HCT116 (cell line): ENCODE measurements at regions not wholly inside any gene's neighbourhood (a gene's known extent, or its start where the extent isn't known, plus 50 kb on each side); places are given as distances from the start of the nearest gene placed in this dataset.

Source experiments
- ATAC-seq: fragments of 200-7000 bp; cut with Tn5 transposase; 2 replicates; pipeline ENCODE4 v1.9.1; 2020; ENCODE audit warnings: mild to moderate bottlenecking, moderate library complexity
- BruUV-seq: library from RNA; stranded (reverse); fragments of 400-500 nt; replicated peaks from 2 replicates; lab custom pipeline; 2021; lab: Mats Ljungman, UMichigan
- CTCF ChIA-PET: fragments of 300-600 bp; sonication (Branson Sonifier 250); formaldehyde crosslinking; loops from one replicate; lab custom pipeline; 2021; ENCODE audit warnings: antibody characterized with exemption; lab: Charles Lee
- POLR2A ChIA-PET: fragments of 300-600, 350-600 bp; sonication (Branson Sonifier 250); formaldehyde crosslinking; loops from one replicate; lab custom pipeline; 2021; ENCODE audit warnings: antibody characterized with exemption; lab: Charles Lee
- RAD21 ChIA-PET, 2 experiments: fragments of 300-600 bp; sonication (Branson Sonifier 250); formaldehyde crosslinking; loops; one replicate each; lab custom pipeline; 2023; ENCODE audit warnings: low total read pairs in 2 of 2; ENCODE audit not compliant: uncharacterized antibody in 2 of 2, unreplicated experiment in 2 of 2, low non-redundant PET in 1 of 2; lab: Charles Lee
- DNase-seq: peaks from one replicate; pipeline ENCODE4 v3.0.0-alpha.2; 2010; ENCODE audit warnings: low read depth, low spot score
- H2AFZ ChIP-seq: fragments of 200-600 bp; shearing (Covaris generic), sonication (generic); 2 replicates; pipeline ENCODE4 v1.6.1; 2017; ENCODE audit warnings: low read depth, mixed run types, mixed read lengths, antibody characterized with exemption, low read length; ENCODE audit not compliant: poor library complexity, severe bottlenecking
- H3K27ac ChIP-seq: 2 replicates; pipeline ENCODE4 v1.5.1; 2012; ENCODE audit warnings: low read depth, low read length
- H3K27me3 ChIP-seq: fragments of 200-600 bp; sonication (generic); 2 replicates; pipeline ENCODE4 v1.6.1; 2016; ENCODE audit warnings: mixed run types, low read length, mixed read lengths; ENCODE audit not compliant: insufficient read depth
- H3K36me3 ChIP-seq, 2 experiments: fragments of 200-500 bp in 1 of 2; fragments of 200-600 bp in 1 of 2; sonication (Bioruptor generic) in 1 of 2; sonication (generic) in 1 of 2; 2 replicates each; pipeline versions ENCODE4 v1.5.1 to v1.6.1; 2014 to 2016; ENCODE audit warnings: low read length in 2 of 2, inconsistent platforms in 1 of 2, mixed read lengths in 1 of 2, mixed run types in 1 of 2; ENCODE audit not compliant: insufficient read depth in 2 of 2, control insufficient read depth in 1 of 2
- H3K4me1 ChIP-seq, 2 experiments: fragments of 200-600 bp in 1 of 2; sonication (generic) in 1 of 2; 2 replicates each; pipeline versions ENCODE4 v1.5.1 to v1.6.1; 2012 to 2017; ENCODE audit warnings: low read length in 2 of 2, inconsistent platforms in 1 of 2, mild to moderate bottlenecking in 1 of 2, mixed read lengths in 1 of 2, mixed run types in 1 of 2, moderate library complexity in 1 of 2; ENCODE audit not compliant: insufficient read depth in 2 of 2, control insufficient read depth in 1 of 2
- H3K4me2 ChIP-seq: fragments of 200-600 bp; sonication (generic); 2 replicates; pipeline ENCODE4 v1.6.1; 2017; ENCODE audit warnings: mixed run types, low read length, mixed read lengths
- H3K4me3 ChIP-seq, 2 experiments: fragments of 200-600 bp in 1 of 2; sonication (generic) in 1 of 2; replicated peaks in 1 of 2; 2 replicates each; pipeline ENCODE4 v1.5.1; 2011 to 2016; ENCODE audit warnings: low read length in 2 of 2, control low read depth in 1 of 2, low read depth in 1 of 2, mild to moderate bottlenecking in 1 of 2, mixed read lengths in 1 of 2, mixed run types in 1 of 2
- H3K79me2 ChIP-seq: fragments of 200-600 bp; sonication (generic); 2 replicates; pipeline ENCODE4 v1.6.1; 2017; ENCODE audit warnings: mild to moderate bottlenecking, mixed run types, low read length, moderate library complexity, mixed read lengths; ENCODE audit not compliant: insufficient read depth
- H3K9ac ChIP-seq: fragments of 200-600 bp; sonication (generic); 2 replicates; pipeline ENCODE4 v1.6.1; 2016; ENCODE audit warnings: low read length, mixed read lengths
- H3K9me2 ChIP-seq: fragments of 200-600 bp; sonication (generic), shearing (Covaris generic); 2 replicates; pipeline ENCODE4 v1.6.1; 2017; ENCODE audit warnings: mixed run types, mild to moderate bottlenecking, moderate library complexity; ENCODE audit not compliant: insufficient read depth
- H3K9me3 ChIP-seq, 2 experiments: fragments of 200-500 bp in 1 of 2; fragments of 200-600 bp in 1 of 2; sonication (Bioruptor generic) in 1 of 2; sonication (generic) in 1 of 2; 2 replicates each; pipeline ENCODE4 v1.6.1; 2014 to 2017; ENCODE audit warnings: low read length in 2 of 2, mixed read lengths in 2 of 2, inconsistent platforms in 1 of 2, low read depth in 1 of 2, mild to moderate bottlenecking in 1 of 2, mixed run types in 1 of 2, moderate library complexity in 1 of 2; ENCODE audit not compliant: control insufficient read depth in 1 of 2, insufficient read depth in 1 of 2
- H4K20me1 ChIP-seq: fragments of 200-600 bp; sonication (generic), shearing (Covaris generic); 2 replicates; pipeline ENCODE4 v1.6.1; 2017; ENCODE audit warnings: mixed run types, mild to moderate bottlenecking, moderate library complexity; ENCODE audit not compliant: insufficient read depth
- CBX3 ChIP-seq: IDR thresholded peaks from 2 replicates; pipeline ENCODE4 v1.6.1; 2012; ENCODE audit warnings: low read depth
- ELF1 ChIP-seq: IDR thresholded peaks from 2 replicates; pipeline ENCODE4 v1.6.1; 2012; ENCODE audit warnings: low read depth, borderline replicate concordance
- EZH2 ChIP-seq: fragments of 200-600 bp; sonication (generic); IDR thresholded peaks from 2 replicates; pipeline ENCODE4 v1.6.1; 2017; ENCODE audit warnings: antibody characterized with exemption, mixed run types
- EZH2phosphoT487 ChIP-seq: fragments of 200-600 bp; IDR thresholded peaks from 2 replicates; pipeline ENCODE4 v1.6.1; 2018; ENCODE audit warnings: antibody characterized with exemption, borderline replicate concordance
- FOSL1 ChIP-seq: IDR thresholded peaks from 2 replicates; pipeline ENCODE4 v1.6.1; 2012; ENCODE audit warnings: low read depth
- JUND ChIP-seq: IDR thresholded peaks from 2 replicates; pipeline ENCODE4 v1.6.1; 2012
- POLR2A ChIP-seq: IDR thresholded peaks from 2 replicates; pipeline ENCODE4 v1.7.0; 2011; ENCODE audit warnings: borderline replicate concordance; ENCODE audit not compliant: insufficient read depth, insufficient read length; ENCODE audit errors: extremely low read depth
- POLR2AphosphoS5 ChIP-seq: IDR thresholded peaks from 2 replicates; pipeline ENCODE4 v1.6.1; 2011; ENCODE audit warnings: mild to moderate bottlenecking, low read depth, low read length, moderate library complexity
- RAD21 ChIP-seq: IDR thresholded peaks from 2 replicates; pipeline ENCODE4 v1.6.1; 2012; ENCODE audit warnings: low read depth, mild to moderate bottlenecking
- SIN3A ChIP-seq: IDR thresholded peaks from 2 replicates; pipeline ENCODE4 v1.6.1; 2012; ENCODE audit warnings: low read depth
- SP1 ChIP-seq: IDR thresholded peaks from 2 replicates; pipeline ENCODE4 v1.6.1; 2012; ENCODE audit warnings: low read depth
- SRF ChIP-seq: IDR thresholded peaks from 2 replicates; pipeline ENCODE4 v1.6.1; 2012; ENCODE audit warnings: low read depth
- TCF7L2 ChIP-seq: IDR thresholded peaks from 2 replicates; pipeline ENCODE4 v1.7.0; 2011; ENCODE audit warnings: borderline replicate concordance, inconsistent platforms; ENCODE audit not compliant: insufficient read depth, insufficient read length; ENCODE audit errors: extremely low read depth
- YY1 ChIP-seq: IDR thresholded peaks from 2 replicates; pipeline ENCODE4 v1.6.1; 2011; ENCODE audit warnings: low read length, low read depth, moderate library complexity, mild to moderate bottlenecking; ENCODE audit not compliant: insufficient replicate concordance; ENCODE audit errors: extremely low read depth
- ZFX ChIP-seq: fragments of 450-650 bp; IDR thresholded peaks from 2 replicates; pipeline ENCODE4 v1.6.1; 2017
- intact Hi-C: fragments of 100-400 bp; cut with micrococcal nuclease; formaldehyde crosslinking; loops from 2 replicates; pipeline ENCODE4 v1.10.0; 2022
- TF ChIP-seq, protein P1 (sequence below): IDR thresholded peaks from 2 replicates; pipeline ENCODE4 v1.6.1; 2012; ENCODE audit warnings: low read depth
- TF ChIP-seq, protein P2 (sequence below): IDR thresholded peaks from 2 replicates; pipeline ENCODE4 v1.6.1; 2011; ENCODE audit warnings: mild to moderate bottlenecking, low read length, moderate library complexity; ENCODE audit not compliant: insufficient replicate concordance; ENCODE audit errors: extremely low read depth
- TF ChIP-seq, protein P3 (sequence below), 3 experiments: fragments of 200-600 bp in 1 of 3; sonication (generic) in 1 of 3; IDR thresholded peaks in 2 of 3; conservative IDR thresholded peaks in 1 of 3; 2 replicates each; pipeline ENCODE4 v1.5.1; 2012 to 2017; ENCODE audit warnings: low read depth in 2 of 3, low read length in 2 of 3, antibody characterized with exemption in 1 of 3, borderline replicate concordance in 1 of 3, control low read depth in 1 of 3, mild to moderate bottlenecking in 1 of 3, mixed read lengths in 1 of 3, mixed run types in 1 of 3, moderate library complexity in 1 of 3; ENCODE audit not compliant: insufficient read depth in 1 of 3
- TF ChIP-seq, protein P4 (sequence below): IDR thresholded peaks from 2 replicates; pipeline ENCODE4 v1.6.1; 2012
- TF ChIP-seq, protein P5 (sequence below): IDR thresholded peaks from 2 replicates; pipeline ENCODE4 v1.6.1; 2012

DNA sequence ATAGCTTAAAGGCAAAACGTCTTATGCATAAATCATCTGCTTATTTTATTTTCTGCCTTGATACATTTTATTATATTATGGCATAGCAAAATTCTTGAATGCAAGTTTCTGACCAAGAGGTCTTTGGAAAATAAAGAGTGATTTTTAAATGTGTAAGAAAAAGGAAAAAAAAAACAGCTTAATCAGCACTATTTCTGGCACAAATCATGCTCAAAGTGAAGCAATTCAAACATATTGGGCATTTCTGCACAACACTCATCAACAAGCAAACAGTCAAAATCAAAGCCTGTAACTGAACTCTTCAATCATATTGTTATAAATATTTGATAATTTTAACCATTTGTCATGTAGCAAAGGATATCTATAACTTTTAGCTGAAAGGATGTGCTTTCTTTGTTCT is 250.9 kb downstream of the PTPRC start:
- TF ChIP-seq CBX3 (no peak), JUND (no peak), ELF1 (no peak), POLR2AphosphoS5 (no peak), YY1 (no peak), SIN3A (no peak), POLR2A (no peak), EZH2phosphoT487 (no peak), SRF (no peak), FOSL1 (no peak), TCF7L2 (no peak), ZFX (no peak), EZH2 (no peak), RAD21 (no peak), SP1 (no peak)
- TF ChIP-seq, protein P1, sequence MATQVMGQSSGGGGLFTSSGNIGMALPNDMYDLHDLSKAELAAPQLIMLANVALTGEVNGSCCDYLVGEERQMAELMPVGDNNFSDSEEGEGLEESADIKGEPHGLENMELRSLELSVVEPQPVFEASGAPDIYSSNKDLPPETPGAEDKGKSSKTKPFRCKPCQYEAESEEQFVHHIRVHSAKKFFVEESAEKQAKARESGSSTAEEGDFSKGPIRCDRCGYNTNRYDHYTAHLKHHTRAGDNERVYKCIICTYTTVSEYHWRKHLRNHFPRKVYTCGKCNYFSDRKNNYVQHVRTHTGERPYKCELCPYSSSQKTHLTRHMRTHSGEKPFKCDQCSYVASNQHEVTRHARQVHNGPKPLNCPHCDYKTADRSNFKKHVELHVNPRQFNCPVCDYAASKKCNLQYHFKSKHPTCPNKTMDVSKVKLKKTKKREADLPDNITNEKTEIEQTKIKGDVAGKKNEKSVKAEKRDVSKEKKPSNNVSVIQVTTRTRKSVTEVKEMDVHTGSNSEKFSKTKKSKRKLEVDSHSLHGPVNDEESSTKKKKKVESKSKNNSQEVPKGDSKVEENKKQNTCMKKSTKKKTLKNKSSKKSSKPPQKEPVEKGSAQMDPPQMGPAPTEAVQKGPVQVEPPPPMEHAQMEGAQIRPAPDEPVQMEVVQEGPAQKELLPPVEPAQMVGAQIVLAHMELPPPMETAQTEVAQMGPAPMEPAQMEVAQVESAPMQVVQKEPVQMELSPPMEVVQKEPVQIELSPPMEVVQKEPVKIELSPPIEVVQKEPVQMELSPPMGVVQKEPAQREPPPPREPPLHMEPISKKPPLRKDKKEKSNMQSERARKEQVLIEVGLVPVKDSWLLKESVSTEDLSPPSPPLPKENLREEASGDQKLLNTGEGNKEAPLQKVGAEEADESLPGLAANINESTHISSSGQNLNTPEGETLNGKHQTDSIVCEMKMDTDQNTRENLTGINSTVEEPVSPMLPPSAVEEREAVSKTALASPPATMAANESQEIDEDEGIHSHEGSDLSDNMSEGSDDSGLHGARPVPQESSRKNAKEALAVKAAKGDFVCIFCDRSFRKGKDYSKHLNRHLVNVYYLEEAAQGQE: no peak
- TF ChIP-seq, protein P2, sequence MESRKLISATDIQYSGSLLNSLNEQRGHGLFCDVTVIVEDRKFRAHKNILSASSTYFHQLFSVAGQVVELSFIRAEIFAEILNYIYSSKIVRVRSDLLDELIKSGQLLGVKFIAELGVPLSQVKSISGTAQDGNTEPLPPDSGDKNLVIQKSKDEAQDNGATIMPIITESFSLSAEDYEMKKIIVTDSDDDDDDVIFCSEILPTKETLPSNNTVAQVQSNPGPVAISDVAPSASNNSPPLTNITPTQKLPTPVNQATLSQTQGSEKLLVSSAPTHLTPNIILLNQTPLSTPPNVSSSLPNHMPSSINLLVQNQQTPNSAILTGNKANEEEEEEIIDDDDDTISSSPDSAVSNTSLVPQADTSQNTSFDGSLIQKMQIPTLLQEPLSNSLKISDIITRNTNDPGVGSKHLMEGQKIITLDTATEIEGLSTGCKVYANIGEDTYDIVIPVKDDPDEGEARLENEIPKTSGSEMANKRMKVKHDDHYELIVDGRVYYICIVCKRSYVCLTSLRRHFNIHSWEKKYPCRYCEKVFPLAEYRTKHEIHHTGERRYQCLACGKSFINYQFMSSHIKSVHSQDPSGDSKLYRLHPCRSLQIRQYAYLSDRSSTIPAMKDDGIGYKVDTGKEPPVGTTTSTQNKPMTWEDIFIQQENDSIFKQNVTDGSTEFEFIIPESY: no peak
- TF ChIP-seq, protein P3, sequence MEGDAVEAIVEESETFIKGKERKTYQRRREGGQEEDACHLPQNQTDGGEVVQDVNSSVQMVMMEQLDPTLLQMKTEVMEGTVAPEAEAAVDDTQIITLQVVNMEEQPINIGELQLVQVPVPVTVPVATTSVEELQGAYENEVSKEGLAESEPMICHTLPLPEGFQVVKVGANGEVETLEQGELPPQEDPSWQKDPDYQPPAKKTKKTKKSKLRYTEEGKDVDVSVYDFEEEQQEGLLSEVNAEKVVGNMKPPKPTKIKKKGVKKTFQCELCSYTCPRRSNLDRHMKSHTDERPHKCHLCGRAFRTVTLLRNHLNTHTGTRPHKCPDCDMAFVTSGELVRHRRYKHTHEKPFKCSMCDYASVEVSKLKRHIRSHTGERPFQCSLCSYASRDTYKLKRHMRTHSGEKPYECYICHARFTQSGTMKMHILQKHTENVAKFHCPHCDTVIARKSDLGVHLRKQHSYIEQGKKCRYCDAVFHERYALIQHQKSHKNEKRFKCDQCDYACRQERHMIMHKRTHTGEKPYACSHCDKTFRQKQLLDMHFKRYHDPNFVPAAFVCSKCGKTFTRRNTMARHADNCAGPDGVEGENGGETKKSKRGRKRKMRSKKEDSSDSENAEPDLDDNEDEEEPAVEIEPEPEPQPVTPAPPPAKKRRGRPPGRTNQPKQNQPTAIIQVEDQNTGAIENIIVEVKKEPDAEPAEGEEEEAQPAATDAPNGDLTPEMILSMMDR (IDR thresholded peaks at IDR 0.05 in 2 of 3, conservative IDR thresholded peaks at IDR 0.05 in 1 of 3; ENCODE audit: borderline replicate concordance in 1 of 3, insufficient read depth in 1 of 3, low read depth in 2 of 3, low read length in 2 of 3): no peak
- TF ChIP-seq, protein P4, sequence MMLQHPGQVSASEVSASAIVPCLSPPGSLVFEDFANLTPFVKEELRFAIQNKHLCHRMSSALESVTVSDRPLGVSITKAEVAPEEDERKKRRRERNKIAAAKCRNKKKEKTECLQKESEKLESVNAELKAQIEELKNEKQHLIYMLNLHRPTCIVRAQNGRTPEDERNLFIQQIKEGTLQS: no peak
- TF ChIP-seq, protein P5, sequence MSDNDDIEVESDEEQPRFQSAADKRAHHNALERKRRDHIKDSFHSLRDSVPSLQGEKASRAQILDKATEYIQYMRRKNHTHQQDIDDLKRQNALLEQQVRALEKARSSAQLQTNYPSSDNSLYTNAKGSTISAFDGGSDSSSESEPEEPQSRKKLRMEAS: no peak
- Histone ChIP-seq H3K27ac (no peak overlapping the region), H3K36me3 (no peaks in the 10 kb centered on the region), H3K9me2 (no peaks in the 10 kb centered on the region), H4K20me1 (no peaks in the 10 kb centered on the region), H2AFZ (no peak overlapping the region), H3K4me3 (no peak overlapping the region), H3K4me2 (no peak overlapping the region), H3K27me3 (no peaks in the 10 kb centered on the region), H3K9ac (no peak overlapping the region), H3K4me1 (no peaks in the 10 kb centered on the region), H3K9me3 (no peaks in the 10 kb centered on the region), H3K79me2 (no peaks in the 10 kb centered on the region)
- RAD21 ChIA-PET: no interaction called here
- no TSS peak for BruUV-seq
- no peak for DNase-seq
- POLR2A ChIA-PET: no interaction called here
- intact Hi-C loops: no loop called here
- ATAC-seq: no peak
- CTCF ChIA-PET: no interaction called here
